HG03060 (cell line): ENCODE measurements at regions not wholly inside any gene's neighbourhood (a gene's known extent, or its start where the extent isn't known, plus 50 kb on each side); places are given as distances from the start of the nearest gene placed in this dataset.

ENCODE experiments used
- ATAC-seq: cut with Tn5 transposase; IDR thresholded peaks from one replicate; pipeline ENCODE4 v1.9.1; 2021; ENCODE audit warnings: low read depth, moderate number of reproducible peaks; ENCODE audit not compliant: unreplicated experiment

- no peak for ATAC-seq
Observed at GRCh38 chrX:131970347-131970746, 52.8 kb upstream of the STK26 start.
